Spleen (tissue), 7 donors: ENCODE measurements at regions not wholly inside any gene's neighbourhood (a gene's known extent, or its start where the extent isn't known, plus 50 kb on each side); places are given as distances from the start of the nearest gene placed in this dataset.

ENCODE experiments used
- POLR2AphosphoS5 ChIP-seq, 3 donors: sonication (generic); formaldehyde crosslinking; IDR thresholded peaks; one replicate each; pipeline ENCODE4 v1.5.1; 2017; ENCODE audit warnings: antibody characterized with exemption in 3 of 3
- TF ChIP-seq, protein P1 (sequence below), 11 experiments: fragments of 200-600 bp in 7 of 11; fragments of 450-650 bp in 4 of 11; sonication (generic) in 4 of 11; IDR thresholded peaks in 8 of 11; conservative IDR thresholded peaks in 3 of 11; 1 replicate in 7 of 11; 2 replicates in 4 of 11; pipeline versions ENCODE4 v1.4.0 to v1.8.0; 2016 to 2021; ENCODE audit warnings: antibody characterized with exemption in 11 of 11, inconsistent platforms in 4 of 11, mild to moderate bottlenecking in 1 of 11
- donor health status: DM: no; HTN: no; CAD: no; lungs with moderate emphysema.
- donor health status: DM: no; HTN: no; CAD: no.
- donor health status: DM: no; HTN: no; CAD: no.

DNA sequence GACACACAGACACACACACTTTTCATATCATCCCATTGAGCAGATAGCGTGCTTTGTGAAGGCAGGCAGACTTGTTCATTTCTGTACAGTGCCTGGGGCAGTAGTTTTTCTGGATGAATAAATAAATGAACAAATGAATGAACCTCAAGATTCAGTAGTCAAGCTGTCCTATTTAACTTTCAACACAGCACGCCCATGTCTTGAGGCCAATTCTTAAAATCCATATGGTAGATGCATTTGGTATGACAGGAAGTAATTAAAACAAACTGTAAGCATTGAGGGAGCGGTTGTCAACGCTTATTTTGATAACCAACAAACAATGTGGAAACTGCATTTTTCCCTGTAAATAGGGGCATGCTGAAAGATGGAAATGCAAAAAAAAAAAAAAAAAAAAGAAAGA is 80.0 kb upstream of the BNC1 start:
- TF ChIP-seq, protein P1, sequence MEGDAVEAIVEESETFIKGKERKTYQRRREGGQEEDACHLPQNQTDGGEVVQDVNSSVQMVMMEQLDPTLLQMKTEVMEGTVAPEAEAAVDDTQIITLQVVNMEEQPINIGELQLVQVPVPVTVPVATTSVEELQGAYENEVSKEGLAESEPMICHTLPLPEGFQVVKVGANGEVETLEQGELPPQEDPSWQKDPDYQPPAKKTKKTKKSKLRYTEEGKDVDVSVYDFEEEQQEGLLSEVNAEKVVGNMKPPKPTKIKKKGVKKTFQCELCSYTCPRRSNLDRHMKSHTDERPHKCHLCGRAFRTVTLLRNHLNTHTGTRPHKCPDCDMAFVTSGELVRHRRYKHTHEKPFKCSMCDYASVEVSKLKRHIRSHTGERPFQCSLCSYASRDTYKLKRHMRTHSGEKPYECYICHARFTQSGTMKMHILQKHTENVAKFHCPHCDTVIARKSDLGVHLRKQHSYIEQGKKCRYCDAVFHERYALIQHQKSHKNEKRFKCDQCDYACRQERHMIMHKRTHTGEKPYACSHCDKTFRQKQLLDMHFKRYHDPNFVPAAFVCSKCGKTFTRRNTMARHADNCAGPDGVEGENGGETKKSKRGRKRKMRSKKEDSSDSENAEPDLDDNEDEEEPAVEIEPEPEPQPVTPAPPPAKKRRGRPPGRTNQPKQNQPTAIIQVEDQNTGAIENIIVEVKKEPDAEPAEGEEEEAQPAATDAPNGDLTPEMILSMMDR (IDR thresholded peaks at IDR 0.05 in 8 of 11, conservative IDR thresholded peaks at IDR 0.05 in 3 of 11) = no peak
- no peak for TF ChIP-seq POLR2AphosphoS5 (IDR thresholded peaks at IDR 0.05)
